MM.1S (cell line): ENCODE measurements at regions not wholly inside any gene's neighbourhood (a gene's known extent, or its start where the extent isn't known, plus 50 kb on each side); places are given as distances from the start of the nearest gene placed in this dataset.

Source experiments
- EZH2 ChIP-seq: fragments of 300-600 bp; sonication (generic); optimal IDR thresholded peaks from 2 replicates; pipeline ENCODE3; 2017; ENCODE audit warnings: low read depth, mild to moderate bottlenecking, antibody characterized with exemption, low read length, mixed read lengths
- EZH2phosphoT487 ChIP-seq: fragments of 300-600 bp; sonication (generic); IDR thresholded peaks from 2 replicates; pipeline ENCODE4 v1.6.1; 2018; ENCODE audit warnings: antibody characterized with exemption, low read length
- TF ChIP-seq, protein P1 (sequence below): fragments of 300-600 bp; sonication (generic); IDR thresholded peaks from 2 replicates; pipeline ENCODE4 v1.5.1; 2016; ENCODE audit warnings: antibody characterized with exemption, low read length, mixed read lengths

DNA sequence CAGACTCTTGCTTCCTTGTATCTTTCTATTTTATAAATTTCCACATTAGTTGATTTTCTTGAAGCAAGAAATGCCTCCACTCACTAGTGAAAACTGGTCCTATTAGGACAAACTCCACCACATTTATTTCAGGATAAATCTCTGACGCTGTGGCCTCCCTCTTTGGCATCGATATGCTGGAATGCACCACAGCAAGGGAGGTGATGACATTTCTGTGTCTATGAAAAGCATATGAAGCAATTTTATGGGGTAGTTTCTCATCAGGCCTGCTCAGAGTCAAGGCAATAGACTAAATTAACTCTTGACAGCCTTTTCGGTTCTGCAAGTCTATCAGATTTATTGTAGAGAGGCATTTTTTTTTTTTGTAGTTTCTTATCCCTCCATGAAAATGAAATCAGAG lies 304.4 kb downstream of the ZEB1 start:
- TF ChIP-seq, protein P1, sequence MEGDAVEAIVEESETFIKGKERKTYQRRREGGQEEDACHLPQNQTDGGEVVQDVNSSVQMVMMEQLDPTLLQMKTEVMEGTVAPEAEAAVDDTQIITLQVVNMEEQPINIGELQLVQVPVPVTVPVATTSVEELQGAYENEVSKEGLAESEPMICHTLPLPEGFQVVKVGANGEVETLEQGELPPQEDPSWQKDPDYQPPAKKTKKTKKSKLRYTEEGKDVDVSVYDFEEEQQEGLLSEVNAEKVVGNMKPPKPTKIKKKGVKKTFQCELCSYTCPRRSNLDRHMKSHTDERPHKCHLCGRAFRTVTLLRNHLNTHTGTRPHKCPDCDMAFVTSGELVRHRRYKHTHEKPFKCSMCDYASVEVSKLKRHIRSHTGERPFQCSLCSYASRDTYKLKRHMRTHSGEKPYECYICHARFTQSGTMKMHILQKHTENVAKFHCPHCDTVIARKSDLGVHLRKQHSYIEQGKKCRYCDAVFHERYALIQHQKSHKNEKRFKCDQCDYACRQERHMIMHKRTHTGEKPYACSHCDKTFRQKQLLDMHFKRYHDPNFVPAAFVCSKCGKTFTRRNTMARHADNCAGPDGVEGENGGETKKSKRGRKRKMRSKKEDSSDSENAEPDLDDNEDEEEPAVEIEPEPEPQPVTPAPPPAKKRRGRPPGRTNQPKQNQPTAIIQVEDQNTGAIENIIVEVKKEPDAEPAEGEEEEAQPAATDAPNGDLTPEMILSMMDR = no peak
- TF ChIP-seq EZH2phosphoT487 (no peak), EZH2 (no peak)
